T1000 (cell line): ENCODE measurements at regions not wholly inside any gene's neighbourhood (a gene's known extent, or its start where the extent isn't known, plus 50 kb on each side); places are given as distances from the start of the nearest gene placed in this dataset.
"Not testable (repeated sequence)": the region's sequence is repeated elsewhere in the genome, so short reads cannot be mapped to it uniquely, and the experiment has no call there.

ENCODE experiments used
- DNase-seq: peaks from one replicate; lab custom pipeline; 2025; ENCODE audit warnings: mixed read lengths; lab: John Stamatoyannopoulos, UW

DNA sequence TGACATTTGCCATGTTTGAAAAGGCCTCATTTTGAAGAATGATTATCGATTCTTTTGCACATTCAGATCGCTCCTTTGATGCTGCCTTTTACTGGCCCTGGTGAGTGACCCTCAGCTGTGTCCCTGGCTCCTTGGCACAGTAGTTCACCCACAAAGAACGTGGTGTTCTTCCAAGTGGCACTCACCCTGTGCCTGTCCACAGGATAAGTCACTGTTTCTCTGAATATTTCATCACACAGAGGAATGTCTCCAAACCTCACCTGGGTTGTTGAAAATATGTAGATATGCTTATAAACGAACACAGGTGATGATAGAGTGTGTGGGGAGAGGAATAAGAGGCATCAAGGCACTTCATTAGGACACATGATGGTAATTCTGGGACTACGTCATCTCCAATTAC lies 810.7 kb downstream of the CCSER2 start:
- no peak for DNase-seq

GRCh38 chr10:85141520-85141919 lies 813.1 kb downstream of the CCSER2 start:
- not testable (repeated sequence) for DNase-seq

GRCh38 chr10:85145966-85146365 lies 817.6 kb downstream of the CCSER2 start:
- no peak for DNase-seq

- DNase-seq, result no peak
These were observed 819.2 kb downstream of the CCSER2 start for GRCh38 chr10:85147346-85148250.

DNA sequence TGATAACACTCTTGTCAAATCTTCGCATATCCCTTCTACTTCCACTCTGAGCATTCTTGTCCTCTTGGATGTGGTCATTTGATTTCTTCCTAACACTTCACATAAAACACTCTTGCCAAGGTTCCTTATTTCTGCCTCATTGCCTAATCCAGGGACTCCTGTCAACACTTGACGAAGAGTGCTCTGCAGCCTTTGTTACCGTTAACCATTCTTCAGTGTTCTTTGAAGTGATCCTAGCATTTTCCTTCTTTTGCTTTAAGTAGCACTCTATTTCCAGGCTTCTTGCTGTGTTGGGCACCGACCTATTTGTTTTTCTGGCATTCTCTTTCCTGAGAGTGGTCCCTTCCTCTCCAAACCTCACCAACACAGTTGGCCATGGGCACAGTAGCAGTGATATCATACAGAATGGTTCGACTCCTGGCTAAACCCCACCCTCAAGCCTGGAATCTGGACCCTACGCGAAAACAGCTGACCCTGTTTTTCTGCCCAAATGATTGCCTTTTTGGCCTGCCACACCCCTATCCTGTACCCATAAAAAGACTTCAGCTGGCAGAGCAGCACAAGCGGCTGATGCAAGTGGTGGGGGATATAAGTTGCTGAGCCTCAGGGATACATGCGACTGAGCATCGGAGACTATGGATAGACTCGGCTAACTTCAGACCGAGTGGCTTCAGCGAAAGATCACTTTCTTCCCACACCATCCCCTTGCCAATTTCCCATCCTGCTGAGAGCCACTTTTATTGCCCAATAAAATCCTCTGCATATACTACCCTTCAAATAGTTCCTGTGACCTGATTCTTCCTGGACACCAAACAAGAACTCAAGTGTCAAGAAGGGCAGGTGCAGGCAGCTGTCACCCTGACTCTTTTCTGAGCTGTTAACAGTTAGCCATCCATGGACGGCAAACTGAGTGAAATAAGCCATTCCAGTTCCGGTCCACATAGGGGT lies 820.6 kb downstream of the CCSER2 start:
- DNase-seq, result no peak

GRCh38 chr10:85149766-85150165 lies 821.4 kb downstream of the CCSER2 start:
- no peak for DNase-seq

DNA sequence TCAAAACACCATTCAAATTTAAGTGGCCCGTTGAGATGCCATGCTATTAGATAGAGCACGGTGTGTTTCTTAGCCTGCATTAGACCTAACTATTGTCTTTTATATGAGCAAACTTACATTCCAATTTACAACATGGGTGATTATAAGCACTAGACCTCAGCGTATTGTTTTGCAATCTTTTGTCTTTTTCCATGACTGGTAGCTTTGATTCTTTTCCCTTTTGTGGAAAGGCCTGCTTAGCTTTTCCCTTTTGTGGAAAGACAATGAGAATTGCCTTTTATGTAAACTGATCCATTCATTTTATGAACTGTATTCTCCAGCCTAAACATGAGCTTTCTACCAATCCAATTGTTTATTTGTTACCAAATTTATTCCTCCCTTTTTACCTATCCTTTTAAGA lies 823.1 kb downstream of the CCSER2 start:
- DNase-seq, result no peak

DNA sequence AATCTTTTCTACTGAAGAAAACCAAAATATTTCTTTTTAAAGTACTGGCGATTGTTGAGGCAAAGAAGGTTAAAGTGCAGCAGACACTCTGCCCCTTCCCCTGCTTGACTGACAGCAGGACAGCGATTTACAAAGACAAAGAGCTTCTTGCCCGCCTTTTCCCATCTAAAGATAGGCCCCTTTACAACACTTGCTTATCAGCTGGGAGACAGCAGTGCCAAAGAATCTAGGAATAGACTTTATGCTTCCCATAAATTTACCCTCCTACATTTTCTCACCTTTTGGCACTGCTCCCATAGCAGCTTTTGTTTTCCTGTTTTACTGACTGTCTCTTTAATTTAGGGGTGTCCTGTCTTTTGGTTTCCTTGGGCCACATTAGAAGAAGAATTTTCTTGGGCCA lies 824.1 kb downstream of the CCSER2 start:
- no peak for DNase-seq

DNA sequence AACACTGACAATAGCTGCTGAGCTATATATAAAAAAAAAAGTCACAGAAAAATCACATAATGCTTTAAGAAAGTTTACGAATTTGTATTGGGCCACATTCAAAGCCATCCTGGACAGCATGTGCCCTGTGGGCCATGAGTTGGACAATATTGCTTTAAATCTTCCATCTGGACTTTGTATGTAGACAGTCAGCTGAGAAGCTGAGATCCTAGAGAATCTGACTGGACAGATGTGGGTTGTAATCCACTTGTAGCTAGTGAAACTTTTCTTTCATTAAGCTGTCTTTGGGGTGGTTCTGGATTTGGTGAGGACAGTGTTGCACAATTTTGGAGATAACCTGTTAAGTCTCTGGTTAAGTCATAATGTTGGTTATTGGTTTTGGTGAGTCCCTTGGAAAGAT lies 824.5 kb downstream of the CCSER2 start:
- DNase-seq, result no peak

DNA sequence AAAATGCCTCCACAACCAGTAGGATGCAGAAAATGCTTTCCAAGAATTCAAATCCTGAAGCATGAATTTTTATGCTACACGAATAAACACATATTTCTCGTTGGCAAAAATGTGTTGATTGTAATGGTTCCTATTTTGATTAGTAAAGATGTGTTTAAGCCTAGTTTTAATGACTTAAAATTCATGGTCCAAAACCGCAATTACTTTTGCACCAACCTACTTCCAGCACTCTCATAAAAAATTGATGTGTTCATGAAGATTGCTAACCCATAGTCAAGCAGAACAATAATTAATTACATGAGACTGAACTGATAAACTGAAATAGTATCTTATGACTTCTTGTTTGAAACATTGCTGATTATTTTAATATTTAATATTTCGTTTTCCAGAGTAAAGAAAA lies 828.8 kb downstream of the CCSER2 start:
- DNase-seq, result no peak

DNA sequence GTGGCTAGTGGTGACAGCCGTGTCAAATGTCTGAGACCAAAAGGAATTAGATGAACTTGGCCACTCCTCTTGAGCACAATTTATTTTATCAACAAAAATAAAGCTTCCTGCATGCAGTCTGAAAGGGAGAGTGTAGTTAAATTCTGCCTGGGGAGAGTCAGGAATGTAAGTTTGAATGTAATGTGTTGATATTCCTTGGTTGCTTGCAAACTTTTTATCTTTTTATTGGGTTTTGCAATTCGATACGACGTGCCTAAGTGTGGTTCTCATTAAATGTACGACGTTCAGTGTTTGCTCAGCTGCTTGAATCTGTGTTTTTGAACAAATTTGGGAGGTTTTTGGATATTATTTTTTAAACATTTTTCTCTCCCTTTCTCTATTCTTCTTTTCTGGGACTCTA lies 839.9 kb downstream of the CCSER2 start:
- DNase-seq, result no peak

GRCh38 chr10:85170026-85170425 lies 841.6 kb downstream of the CCSER2 start:
- no peak for DNase-seq

DNA sequence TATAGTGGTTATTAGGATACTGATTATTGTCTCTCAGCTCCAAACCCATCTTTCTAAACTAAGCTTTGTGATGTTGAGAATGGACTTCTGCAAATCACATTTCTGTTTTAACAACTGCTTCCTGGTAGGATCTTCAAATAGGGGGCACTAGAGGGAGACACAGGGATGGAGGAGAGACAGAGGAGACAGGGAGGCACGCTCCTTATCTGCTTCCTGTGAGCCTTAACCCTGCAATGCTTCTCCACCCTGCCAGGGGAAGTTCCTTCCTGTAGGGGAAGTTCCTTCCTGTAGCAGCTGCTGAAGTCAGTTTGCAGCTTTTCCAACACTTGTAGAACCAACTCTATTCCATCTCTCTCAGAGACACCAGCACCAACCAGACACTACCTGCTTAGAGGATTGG lies 847.2 kb downstream of the CCSER2 start:
- no peak for DNase-seq

DNA sequence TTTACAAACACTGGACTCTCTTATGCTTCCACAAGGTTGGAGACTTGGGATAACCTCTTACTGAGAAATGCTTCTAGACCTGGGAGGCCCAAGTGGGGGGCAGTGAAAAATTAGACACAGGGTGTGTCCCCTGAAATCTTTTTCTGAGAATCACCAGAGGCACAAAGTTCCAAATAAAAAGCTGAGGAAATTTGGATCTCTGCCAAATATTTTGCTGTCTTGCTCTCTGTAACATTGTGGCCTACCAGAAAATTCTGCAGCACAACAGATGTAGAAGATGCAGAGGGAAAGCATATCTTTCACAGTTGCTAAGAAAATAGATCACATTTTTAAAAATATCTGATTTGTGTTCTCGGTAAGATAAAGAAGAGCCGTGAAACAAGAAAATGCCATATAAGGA lies 849.4 kb downstream of the CCSER2 start:
- DNase-seq, result no peak

GRCh38 chr10:85187047-85187446 lies 858.7 kb downstream of the CCSER2 start:
- no peak for DNase-seq

DNA sequence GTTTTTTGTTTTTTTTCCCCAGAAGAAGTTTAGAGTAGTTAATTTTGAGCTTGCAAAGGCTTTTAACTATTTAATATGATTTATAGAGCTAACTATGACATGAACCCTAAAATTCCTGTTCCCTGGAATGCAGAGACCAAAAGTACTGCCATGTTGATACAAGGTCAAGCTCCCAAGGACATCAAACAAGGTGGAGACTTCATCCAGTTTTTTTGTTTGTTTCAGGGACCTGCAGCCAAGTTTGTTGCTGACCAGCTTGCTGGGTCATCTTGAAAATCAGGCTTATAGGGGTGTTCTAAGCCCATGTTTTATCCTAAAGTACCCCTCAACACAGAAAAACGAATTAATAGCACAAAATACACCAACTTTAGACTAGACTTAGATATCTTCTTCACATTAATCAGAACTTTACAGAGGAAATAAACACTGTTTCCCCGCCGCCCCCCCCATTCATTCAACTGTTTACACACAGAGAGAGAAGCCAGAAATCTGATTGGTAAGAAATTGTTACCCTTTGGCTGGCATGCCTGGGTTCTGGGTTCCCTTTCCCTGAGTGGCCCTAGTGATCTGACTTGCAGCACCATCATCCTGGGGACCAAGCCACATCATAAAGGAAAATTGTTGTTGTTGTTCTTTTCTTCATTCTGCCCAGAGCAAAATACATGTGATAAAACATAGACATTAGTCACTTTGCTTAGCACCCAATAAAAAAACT lies 860.5 kb downstream of the CCSER2 start:
- DNase-seq, result no peak

DNA sequence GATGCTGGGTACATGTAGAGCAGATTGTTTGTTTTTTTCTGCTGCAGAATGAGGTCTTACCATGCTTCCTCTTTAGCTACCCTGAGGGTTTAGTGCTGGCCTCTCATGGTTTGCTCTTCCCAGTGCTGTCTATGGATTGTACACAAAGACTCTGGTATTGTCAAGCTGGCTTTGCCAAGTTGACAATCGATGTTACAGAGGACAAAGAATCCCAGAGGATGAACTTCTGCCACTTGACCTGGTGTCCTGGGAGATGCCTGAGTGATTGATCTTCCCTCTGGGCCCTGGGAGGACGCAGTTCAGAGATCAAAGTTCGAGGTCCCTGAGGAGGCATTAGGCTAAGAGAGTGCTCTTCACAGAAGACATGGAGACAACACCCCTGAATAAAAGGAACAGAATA lies 865.4 kb downstream of the CCSER2 start:
- no peak for DNase-seq

- no peak for DNase-seq
These were observed 866.3 kb downstream of the CCSER2 start for GRCh38 chr10:85194706-85195105.

DNA sequence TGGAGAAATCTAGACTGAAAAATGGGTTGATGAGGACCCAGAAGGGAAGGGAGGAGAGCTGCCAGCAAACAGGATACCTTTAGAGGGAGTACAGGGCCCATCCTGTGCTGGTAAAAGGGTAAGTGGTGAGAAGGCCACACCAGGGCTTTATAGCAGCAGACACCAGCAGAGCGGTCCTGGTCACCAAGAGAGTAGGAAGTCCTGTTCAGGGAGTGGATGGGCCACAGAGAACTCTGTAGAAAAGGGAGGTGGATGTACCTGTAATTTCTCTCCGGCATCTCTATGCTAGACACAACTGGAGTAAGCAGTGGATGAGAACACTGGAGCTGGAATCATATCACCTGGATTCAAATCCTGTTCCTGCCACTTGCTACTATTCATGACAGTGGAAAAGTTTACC lies 867.2 kb downstream of the CCSER2 start:
- no peak for DNase-seq

DNA sequence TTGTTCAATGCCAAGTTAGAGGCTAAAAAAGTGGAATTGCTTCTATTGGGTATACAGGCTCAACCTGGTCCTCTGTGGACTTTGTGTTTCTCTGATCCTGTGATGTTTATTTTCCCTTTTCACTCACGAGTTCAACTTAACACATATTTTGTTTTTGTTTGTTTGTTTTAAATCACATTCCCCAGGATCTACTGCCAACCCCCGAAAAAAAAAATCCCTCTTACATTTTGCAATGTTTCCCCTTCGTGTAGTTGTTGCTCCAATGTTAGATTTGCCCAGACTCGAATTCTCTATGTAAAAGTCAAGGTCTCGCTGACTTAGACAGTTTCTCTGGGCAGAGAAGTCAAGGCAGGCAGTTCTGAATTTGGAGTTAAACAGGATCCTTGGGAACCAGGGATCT lies 876.4 kb downstream of the CCSER2 start:
- DNase-seq, result no peak

- DNase-seq, result no peak
These were observed 884.1 kb downstream of the CCSER2 start for GRCh38 chr10:85212526-85212925.

DNA sequence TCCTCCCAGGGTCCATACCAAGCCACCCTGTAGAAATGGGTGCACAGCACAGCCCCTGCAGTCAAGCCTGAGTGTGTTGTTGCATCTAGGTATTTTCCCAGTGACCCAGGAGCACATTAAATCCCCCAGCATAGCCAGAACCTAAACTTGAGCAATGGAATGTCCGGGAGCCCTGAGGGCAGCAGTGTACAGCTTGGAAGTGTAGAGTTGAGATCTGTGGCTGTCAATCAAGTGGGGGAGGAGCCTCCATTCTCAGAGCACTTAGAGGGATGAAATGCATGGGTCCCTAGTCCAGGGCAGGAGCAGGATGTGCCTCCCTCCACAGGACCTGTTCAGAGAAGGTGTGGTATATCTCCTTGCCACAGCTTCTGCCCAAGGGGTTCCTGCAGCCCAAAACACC lies 885.1 kb downstream of the CCSER2 start:
- DNase-seq, result no peak
